IPS-18c (cell line): ENCODE measurements at regions not wholly inside any gene's neighbourhood (a gene's known extent, or its start where the extent isn't known, plus 50 kb on each side); places are given as distances from the start of the nearest gene placed in this dataset.
"Not testable (repeated sequence)": the region's sequence is repeated elsewhere in the genome, so short reads cannot be mapped to it uniquely, and the experiment has no call there.

Source experiments
- H3K4me3 ChIP-seq: 2 replicates; pipeline ENCODE4 v1.7.0; 2013; ENCODE audit warnings: low read depth, mild to moderate bottlenecking, low read length, moderate library complexity; ENCODE audit not compliant: insufficient read depth
- H3K9me3 ChIP-seq: one replicate; pipeline ENCODE4 v1.6.1; 2013; ENCODE audit warnings: mild to moderate bottlenecking, low read length, moderate library complexity; ENCODE audit not compliant: control insufficient read depth, insufficient read depth

DNA sequence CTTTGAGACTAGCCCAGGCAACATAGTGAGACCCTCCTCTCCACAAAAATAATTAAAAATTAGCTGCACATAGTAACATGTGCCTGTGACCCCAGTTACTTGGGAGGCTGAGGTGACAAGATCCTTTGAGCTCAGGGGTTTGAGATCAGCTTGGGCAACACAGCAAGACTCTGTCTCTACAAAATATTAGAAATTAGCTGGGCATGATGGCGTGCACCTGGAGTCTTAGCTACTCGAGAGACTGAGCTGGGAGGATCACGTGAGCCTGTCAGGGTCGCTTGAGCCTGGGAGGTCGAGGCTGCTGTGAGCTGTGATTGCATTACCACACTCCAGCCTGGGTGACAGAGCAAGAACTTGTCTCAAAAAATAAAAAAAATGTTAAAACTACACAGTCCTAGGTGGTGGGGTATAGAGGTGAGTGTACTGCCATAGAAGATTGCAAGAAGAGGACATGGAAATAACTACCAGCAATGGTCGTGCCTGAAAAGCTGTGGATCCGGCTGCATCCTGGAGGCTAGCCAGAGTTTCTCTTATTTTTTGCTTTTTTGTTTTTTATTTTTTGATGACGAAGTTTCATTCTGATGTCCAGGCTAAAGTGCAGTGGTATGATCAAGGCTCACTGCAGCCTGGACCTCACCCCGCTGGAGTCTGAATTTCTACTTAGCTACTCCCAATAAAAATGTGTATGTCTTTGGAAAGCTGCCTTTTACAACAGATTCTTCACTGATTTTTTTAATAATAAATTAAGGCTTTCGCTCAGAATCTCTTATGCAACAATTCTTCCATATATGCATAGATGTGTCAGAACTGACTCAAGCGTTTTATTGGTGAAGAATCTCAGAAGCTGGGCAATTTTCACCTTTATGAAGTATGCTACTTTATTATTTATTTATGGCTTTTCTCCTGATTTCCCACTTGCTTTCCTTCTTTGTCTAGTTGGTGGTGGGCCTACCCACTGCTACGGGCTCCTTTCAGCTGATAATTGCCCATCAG is 393.8 kb downstream of the TSHZ3 start:
- Histone ChIP-seq H3K9me3 (no peaks in the 10 kb centered on the region), H3K4me3 (no peak overlapping the region)

DNA sequence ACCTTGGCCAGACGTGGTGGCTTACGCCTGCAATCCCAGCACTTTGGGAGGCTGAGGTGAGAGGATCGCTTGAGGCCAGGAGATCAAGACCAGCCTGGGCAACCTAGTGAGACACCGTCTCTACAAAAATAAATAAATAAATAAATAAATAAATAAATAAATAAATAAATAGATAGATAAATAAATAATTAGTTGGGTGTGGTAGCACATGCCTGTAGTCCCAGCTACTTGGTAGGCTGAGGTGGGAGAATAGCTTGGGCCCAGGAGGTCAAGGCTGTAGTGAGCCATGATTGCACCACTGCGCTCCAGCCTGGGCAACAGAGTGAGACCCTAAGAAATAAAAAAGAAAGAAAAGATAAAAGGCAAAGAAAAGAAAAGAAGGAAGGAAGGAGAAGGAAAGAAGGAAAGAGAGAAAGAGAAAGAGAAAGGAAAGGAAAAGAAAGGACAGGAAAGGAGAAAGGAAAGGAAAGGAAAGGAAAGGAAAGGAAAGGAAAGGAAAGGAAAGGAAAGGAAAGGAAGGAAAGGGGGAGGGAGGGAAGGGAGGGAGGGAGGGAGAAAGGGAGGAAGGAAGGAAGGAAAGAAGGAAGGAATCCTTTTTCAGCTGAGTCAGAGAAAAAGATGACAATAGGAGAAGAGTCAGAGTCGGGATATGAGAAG is 404.8 kb downstream of the TSHZ3 start:
- not testable (repeated sequence) for H3K9me3 ChIP-seq, H3K4me3 ChIP-seq

DNA sequence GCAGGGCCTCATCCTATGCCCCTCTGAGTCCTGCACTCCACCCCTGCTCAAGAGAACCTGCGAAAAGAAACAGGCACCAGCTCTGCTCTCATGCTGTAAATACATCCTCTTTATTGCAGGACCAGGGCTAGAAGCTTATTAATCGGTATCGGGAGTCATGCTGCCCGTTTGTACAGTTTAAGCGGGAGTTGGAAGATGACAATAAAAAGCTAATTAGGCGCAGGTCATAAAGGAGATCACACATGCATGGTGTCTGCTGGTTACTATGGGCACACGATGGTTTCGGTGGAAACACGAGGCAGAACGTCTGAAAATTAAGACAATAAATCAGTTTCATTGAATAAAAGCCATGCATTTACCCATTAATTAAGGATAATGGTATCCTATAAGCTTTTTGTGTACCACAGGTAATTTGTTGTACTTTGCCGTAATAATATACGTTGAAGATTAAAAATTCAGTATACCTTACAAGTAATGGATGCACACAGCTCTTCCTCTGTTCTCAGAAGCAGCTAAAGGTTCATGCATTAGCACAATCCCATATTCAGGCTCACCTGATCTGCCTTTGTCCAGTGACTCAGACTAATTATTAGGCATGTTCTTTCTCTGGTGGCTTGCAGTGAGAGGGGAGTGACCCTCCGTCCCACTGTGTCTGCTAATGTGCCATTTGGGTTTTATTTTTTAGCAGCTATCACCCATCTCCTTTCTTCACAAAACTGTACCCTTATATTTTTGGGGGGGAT is 406.0 kb downstream of the TSHZ3 start:
- H3K9me3 ChIP-seq: peaks cover 2% of the 10 kb centered on the region
- no peak overlapping the region for H3K4me3 ChIP-seq

DNA sequence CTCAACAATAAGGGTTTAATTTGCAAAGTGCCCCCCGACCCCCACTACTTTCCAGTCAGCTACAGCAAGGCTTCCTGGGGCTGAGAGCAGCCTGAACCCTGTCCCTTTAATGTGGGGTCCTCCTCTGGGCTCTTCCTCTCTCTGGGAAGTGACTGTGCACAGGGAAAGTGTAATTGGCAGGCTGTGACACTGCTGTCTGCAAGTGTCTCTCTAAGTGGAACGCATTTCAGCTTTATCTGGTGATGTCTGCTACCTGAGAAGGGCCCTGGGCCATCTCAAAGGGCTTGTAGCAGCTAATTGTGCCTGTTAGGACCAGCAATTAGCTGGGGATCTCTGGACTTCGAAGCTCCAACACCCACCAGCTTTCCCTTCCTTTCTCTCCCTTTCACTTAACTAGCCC is 406.6 kb downstream of the TSHZ3 start:
- Histone ChIP-seq H3K9me3 (peaks cover 2% of the 10 kb centered on the region), H3K4me3 (no peak overlapping the region)

DNA sequence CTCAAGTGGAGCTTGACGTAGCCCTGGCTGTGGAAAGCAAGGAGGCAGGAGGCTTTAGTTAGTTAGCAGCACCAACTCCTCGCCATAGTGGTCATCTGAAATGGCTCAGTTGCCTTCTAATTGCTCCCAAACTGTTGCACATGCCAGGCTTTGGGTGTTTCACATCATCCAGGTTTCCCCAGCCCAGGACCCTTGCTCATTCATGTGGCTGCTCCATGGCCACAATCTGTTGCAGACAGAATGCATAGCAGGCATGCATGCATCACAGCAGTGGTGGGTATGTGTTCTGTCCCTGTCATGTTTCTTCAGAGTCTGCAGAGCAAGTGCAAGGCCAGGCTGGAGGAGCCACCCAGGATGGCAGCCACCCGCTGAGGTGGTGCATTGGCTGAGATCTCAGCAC is 407.6 kb downstream of the TSHZ3 start:
- Histone ChIP-seq H3K4me3 (no peak overlapping the region), H3K9me3 (peaks cover 2% of the 10 kb centered on the region)

DNA sequence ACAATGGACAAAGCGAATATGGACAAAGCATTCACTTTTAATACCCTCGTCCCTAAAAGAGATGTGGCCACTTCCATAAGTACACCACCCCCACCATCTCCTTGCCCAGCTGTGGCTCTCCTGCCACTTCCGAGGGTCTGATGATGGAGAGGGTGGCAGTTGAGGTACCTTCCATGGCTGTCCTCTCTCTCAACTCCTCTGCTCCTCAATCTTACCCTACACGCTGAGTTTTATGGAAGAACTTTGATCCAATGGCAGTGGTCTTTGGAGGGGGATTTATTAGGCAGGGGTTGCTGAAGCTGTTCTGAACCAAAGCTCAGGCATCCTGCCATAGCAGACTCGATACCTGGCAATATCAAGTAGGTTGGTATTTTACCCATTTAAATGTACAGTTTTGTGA is 413.0 kb downstream of the TSHZ3 start:
- Histone ChIP-seq H3K9me3 (peaks cover 2% of the 10 kb centered on the region), H3K4me3 (no peak overlapping the region)

DNA sequence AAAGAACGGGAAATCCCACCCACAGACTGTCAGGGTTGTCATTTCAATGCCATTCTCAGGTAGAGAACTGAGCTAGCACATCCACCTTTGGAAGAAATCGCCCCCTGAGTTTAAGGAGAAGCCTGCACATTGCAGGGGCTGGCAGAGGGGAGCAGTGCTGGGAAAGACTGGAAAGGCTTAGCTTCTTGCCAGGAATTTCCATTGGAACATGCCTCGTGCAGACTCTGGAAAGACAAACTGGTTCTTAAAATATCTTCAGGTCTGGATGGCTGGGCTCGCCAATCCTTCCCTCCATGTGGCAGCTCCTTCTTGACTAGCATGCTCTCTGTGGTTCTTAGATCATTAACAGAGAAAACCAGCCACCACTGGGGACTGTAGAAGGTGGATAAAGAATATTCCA is 414.1 kb downstream of the TSHZ3 start:
- H3K9me3 ChIP-seq: peaks cover 2% of the 10 kb centered on the region

DNA sequence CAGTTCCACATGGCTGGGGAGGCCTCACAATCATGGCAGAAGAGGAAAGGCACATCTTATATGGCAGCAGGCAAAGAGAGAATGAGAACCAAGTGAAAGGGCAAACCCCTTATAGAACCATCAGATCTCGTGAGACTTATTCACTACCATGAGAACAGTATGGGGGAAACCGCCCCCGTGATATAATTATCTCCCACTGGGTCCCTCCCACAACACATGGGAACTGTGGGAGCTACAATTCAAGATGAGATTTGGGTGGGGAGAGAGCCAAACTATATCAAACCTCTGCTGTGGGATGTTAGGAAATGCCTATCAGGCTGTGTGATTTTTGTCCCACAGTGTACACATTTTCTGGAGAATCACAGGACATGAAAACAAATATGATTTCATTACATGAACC is 415.8 kb downstream of the TSHZ3 start:
- H3K4me3 ChIP-seq, H3K9me3 ChIP-seq: not testable (repeated sequence)

More for the DNA sequence above, 414.1 kb downstream of the TSHZ3 start:
- no peak overlapping the region for H3K4me3 ChIP-seq

DNA sequence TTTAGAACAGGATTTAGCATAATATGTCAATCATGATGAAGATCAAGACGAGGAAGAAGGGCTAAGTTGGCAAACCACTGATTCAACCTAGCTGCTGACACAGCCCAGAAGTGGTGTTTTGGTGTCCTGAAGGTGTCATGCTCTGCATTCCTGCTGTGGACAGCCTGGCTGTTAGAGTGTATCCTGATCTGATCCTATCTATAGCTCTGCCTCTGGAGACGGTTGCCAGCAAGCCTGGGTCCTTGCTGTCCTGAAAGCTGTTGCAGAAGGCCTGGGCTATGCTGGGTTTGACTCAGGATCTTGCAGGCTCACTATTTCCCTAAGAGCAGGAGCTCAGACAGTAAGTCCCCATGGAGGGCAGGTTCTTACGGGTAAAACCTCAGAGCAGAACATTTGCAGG is 416.4 kb downstream of the TSHZ3 start:
- H3K9me3 ChIP-seq: peaks cover 4% of the 10 kb centered on the region

DNA sequence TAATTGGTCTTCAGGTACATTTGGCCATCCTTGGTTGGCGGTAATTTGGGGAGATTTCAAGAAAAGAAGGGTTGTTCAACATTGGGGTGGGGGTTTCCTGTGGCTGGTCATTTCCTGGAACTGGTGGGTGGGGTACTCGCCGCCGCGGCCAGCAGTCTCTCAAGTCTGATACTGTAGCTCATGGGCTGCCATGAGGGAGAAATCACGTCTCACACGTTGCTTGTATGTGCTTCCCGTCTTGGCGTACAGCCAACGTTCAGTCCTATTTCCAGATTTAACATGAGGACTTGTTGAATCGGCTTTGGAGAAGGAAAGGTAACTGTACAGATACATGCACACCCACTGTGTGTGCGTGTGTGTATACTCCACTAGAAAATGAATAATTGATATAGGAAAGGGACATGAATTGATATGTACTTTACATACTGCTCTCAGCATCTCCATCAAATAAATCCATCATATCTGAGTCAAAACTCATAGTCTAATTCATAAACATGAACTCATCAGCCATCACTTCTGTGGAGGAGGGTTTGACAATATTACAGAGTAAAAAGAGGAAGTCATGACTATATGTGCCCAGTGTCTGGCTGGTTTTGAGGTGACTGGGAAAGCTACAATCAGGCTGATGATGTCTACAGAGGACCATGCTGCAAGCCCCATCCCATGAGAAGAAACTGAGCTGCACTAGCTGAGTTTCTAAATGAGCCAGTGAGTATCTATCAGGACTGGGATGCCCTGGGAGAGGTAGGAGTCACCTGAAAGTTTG is 418.1 kb downstream of the TSHZ3 start:
- no peak overlapping the region for H3K4me3 ChIP-seq
- peaks cover 4% of the 10 kb centered on the region for H3K9me3 ChIP-seq

More for the DNA sequence above, 416.4 kb downstream of the TSHZ3 start:
- H3K4me3 ChIP-seq: no peak overlapping the region

DNA sequence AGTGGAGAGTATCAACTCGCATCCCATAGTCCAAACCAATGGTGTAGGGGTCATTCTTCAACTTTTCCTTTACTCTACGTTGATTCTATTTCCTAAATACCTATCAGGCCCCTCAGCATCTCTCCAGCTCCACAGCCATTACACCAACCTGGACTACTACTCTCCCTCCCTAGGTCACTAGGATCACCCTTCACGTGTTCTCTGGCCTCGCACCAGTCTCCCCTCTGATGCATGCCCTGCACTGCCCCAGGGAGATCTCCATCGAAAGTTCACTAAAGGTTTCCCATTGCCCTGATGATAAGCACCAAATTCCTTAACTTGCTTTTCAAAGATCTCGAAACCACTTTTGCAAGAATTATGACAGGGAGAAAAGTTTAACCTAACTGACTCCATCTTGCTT is 421.5 kb downstream of the TSHZ3 start:
- Histone ChIP-seq H3K4me3 (no peak overlapping the region), H3K9me3 (peaks cover 6% of the 10 kb centered on the region)

DNA sequence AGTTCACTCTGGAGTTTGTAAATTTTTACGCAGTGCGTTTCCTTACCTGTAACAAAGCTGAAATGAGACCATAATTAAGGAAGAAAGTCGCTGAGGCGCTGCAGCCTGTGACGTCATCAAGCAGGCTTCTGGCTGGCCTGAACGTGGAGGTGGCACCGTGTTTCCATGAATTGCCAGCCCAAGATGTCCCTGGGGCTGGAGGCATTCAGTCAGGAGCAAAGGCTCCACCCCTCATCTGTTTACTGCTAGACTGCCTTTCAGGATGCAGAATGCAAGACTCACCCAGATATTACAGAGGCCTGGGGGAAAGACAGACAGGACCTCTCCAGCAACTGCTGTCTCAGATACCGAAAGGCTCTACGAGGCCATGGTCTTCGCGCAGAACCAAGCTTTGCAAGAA is 424.6 kb downstream of the TSHZ3 start:
- peaks cover 4% of the 10 kb centered on the region for H3K9me3 ChIP-seq
- H3K4me3 ChIP-seq: no peak overlapping the region

DNA sequence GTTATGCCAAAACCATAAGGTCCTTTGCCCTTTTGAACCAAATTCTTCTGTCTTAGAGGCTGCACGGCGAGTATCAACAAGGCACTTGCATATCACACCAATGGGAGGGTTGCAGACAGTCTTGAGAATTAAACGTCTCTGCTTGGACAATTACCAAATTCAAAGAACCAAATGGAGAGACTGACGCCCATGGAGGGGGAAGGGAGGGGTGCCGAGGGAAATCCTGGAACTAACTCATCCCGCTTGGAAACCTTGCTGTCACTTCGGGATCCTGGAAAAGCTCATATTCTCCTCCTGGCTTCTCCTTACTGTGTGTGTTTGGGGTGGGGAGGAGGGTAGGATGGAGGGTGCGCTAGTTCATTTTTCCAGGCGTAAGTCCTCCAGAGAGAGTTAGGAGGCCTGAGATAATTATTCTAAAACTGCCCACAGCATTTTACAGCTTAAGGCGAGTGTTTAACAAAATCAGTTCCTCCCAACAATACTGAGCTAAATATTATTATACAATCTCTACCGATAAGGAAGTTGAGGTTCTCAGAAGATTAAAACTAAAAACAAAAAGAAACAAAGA is 425.1 kb downstream of the TSHZ3 start:
- H3K9me3 ChIP-seq: peaks cover 4% of the 10 kb centered on the region
- no peak overlapping the region for H3K4me3 ChIP-seq

DNA sequence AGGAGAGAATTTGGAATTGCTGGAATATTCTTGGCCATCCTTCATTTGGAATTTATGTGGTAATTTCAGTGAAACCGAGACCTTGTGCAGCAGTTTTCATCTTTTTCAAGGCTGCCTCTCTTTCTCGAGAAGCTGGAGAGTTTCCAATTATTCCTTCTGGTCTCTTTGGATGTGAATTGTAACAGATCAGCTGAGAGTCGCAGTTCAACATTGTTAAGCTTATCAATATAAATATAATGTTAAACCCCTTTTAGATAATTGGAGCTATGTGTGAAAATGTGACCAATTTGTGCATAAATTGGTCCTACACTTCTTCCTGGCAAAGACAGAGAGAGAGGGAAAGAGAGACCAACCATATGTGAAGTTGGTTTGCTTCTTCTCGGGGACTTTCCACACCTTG is 425.6 kb downstream of the TSHZ3 start:
- Histone ChIP-seq H3K9me3 (peaks cover 4% of the 10 kb centered on the region), H3K4me3 (no peak overlapping the region)

DNA sequence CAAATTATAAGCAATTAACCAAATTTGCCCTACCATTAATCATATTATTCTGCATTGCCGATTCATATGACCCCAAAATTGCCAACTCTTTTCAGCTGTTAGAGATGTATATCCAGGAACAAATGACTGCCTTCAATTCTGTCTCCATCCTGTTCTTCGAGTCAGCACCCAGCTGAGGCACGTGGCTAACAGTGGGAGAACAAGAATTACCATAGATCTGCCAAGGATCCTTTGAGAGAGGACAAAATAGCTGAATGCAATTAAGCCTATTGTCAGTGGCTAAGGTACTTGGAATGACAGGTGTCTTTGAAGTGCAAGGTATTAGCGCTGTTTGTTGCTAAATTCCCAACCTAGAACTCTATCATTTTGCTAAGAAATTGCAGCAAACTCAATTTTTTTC is 426.1 kb downstream of the TSHZ3 start:
- peaks cover 2% of the 10 kb centered on the region for H3K9me3 ChIP-seq
- no peak overlapping the region for H3K4me3 ChIP-seq

DNA sequence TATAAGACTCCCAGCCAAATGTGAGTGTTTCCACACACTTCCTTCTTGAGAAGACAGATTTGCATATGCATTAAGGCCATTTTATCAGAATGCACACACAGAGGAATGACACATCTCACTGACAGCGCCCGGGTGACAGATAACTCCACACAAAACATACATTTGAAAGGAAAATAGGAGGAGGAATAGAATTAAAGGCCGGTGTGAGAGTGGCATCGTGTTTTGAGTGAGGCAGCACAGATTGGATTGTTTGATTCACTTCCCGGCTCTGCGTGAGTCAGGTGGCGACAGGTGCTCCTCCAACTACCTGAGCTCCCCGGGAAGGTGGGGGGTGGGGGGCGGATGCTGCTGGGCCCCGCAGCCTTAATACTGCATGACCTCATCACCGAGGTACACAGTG is 429.0 kb downstream of the TSHZ3 start:
- Histone ChIP-seq H3K9me3 (peaks cover 2% of the 10 kb centered on the region), H3K4me3 (no peak overlapping the region)

DNA sequence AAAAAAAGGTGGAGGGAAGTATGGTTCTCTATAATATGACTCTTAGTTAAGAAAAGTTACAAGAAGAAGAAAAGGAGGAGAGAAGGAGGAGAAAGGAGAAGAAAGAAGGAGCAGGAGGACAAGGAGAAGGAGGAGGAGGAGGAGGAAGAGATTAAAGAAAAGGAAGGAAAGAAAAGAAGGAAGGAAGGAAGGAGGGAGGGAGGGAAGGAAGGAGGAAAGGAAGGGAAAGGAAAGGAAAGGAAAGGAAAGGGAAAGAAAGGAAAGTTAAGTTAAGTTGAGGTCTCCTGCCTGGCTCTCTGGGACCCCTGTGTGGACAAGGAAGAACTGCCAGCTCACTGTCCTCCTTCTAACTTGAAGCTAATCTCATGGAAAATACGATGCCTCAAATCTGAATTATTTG is 429.5 kb downstream of the TSHZ3 start:
- no peaks in the 10 kb centered on the region for H3K9me3 ChIP-seq
- H3K4me3 ChIP-seq: no peak overlapping the region
